ENCODE measurements at regions not wholly inside any gene's neighbourhood (a gene's known extent, or its start where the extent isn't known, plus 50 kb on each side); places are given as distances from the start of the nearest gene placed in this dataset.

DNA sequence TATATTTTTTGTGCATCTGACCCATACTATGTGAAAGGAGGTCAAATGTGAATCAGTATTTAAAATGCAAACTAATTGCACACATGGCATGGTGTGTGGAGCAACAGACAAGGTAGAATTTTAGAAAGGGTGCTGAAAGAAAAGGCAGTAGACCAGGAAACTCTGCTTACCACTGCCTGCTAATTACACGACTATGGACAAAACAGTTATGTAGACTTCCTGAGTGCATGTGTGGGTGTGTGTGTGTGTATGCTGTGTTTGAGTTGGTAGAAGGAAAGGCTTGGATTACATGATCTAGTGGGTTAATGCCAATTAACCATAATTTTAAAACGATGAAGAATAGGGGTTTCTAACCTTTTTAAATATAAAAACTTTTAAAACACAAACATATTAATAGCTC is 349.9 kb downstream of the SH3GL2 start:
- DNase-seq (ENCODE audit: extremely low spot score): no peak
- Histone ChIP-seq H3K4me1 (peaks cover 0 to 22% (median 8%) of the 10 kb centered on the region in 4 donors), H3K27me3 (no peaks in the 10 kb centered on the region), H3K9me3 (no peaks in the 10 kb centered on the region), H3K36me3 (no peaks in the 10 kb centered on the region), H3K4me3 (no peak overlapping the region), H3K27ac (replicated peaks in 1 of 4) (no peak overlapping the region)
- 56% methylated on average over 2 of the region's 2 CpGs for WGBS
- TF ChIP-seq EP300 (IDR thresholded peaks at IDR 0.05) (no peak), POLR2AphosphoS5 (IDR thresholded peaks at IDR 0.05) (no peak), POLR2A (IDR thresholded peaks at IDR 0.05; ENCODE audit: low read depth) (no peak)
- TF ChIP-seq, protein P1, sequence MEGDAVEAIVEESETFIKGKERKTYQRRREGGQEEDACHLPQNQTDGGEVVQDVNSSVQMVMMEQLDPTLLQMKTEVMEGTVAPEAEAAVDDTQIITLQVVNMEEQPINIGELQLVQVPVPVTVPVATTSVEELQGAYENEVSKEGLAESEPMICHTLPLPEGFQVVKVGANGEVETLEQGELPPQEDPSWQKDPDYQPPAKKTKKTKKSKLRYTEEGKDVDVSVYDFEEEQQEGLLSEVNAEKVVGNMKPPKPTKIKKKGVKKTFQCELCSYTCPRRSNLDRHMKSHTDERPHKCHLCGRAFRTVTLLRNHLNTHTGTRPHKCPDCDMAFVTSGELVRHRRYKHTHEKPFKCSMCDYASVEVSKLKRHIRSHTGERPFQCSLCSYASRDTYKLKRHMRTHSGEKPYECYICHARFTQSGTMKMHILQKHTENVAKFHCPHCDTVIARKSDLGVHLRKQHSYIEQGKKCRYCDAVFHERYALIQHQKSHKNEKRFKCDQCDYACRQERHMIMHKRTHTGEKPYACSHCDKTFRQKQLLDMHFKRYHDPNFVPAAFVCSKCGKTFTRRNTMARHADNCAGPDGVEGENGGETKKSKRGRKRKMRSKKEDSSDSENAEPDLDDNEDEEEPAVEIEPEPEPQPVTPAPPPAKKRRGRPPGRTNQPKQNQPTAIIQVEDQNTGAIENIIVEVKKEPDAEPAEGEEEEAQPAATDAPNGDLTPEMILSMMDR (IDR thresholded peaks at IDR 0.05): no peak
- intact Hi-C loops (cut with DNase I): no loop called here

DNA sequence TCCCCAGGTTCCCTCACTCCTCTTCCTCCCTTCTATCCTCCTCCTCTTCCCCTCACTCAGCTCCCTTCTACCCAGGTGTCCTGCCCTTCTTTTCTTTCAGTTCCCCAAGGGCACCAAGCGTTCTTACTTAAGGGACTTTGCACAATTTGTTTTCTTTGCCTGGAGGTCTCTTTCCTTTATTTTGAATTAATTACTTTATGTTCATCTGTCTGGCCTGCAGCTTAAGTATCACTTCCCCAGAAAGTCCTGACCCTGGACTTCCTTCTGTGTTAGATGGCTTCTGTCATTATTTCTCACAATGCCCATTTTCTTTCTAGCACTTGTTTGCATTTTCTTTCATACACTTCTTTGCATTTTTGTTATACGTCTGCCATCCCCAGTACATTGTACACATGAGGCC is 350.6 kb downstream of the SH3GL2 start:
- H3K36me3 ChIP-seq: no peaks in the 10 kb centered on the region
- no peak overlapping the region for H3K4me3 ChIP-seq
- DNase-seq (ENCODE audit: extremely low spot score): no peak
- H3K27ac ChIP-seq (replicated peaks in 1 of 4): no peak overlapping the region
- no peaks in the 10 kb centered on the region for H3K27me3 ChIP-seq
- peaks cover 0 to 22% (median 8%) of the 10 kb centered on the region in 4 donors for H3K4me1 ChIP-seq
- no peak for TF ChIP-seq POLR2A (IDR thresholded peaks at IDR 0.05; ENCODE audit: low read depth)
- TF ChIP-seq EP300 (IDR thresholded peaks at IDR 0.05): no peak
- TF ChIP-seq POLR2AphosphoS5 (IDR thresholded peaks at IDR 0.05): no peak
- TF ChIP-seq, protein P1 (IDR thresholded peaks at IDR 0.05): no peak
- intact Hi-C loops (cut with DNase I): no loop called here
- H3K9me3 ChIP-seq: no peaks in the 10 kb centered on the region
- 87% methylated on average over 2 of the region's 2 CpGs for whole genome bisulfite sequencing

DNA sequence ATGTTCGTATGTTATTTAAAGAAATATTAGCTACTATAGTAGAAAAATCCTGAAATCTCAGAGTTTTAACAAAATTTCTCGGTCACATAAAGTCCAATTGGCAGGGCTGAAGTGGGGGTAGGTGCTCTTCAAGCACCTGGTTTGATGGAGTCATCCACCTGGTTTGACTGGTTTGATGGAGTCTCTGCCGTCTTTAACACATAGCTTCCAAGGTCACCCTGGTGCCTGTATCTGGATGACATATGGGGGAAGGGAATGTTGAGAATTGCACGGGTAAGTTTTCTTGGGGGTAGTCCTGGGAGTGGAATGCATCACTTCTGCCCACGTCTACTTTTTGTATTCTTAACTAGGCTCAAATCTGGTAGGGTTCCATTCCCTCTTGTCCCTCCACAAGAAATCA is 351.2 kb downstream of the SH3GL2 start:
- Histone ChIP-seq H3K27me3 (no peaks in the 10 kb centered on the region), H3K4me3 (no peak overlapping the region), H3K27ac (replicated peaks in 1 of 4) (no peak overlapping the region), H3K4me1 (peaks cover 0 to 22% (median 8%) of the 10 kb centered on the region in 4 donors), H3K9me3 (no peaks in the 10 kb centered on the region), H3K36me3 (no peaks in the 10 kb centered on the region)
- TF ChIP-seq POLR2AphosphoS5 (IDR thresholded peaks at IDR 0.05): no peak
- no peak for TF ChIP-seq POLR2A (IDR thresholded peaks at IDR 0.05; ENCODE audit: low read depth)
- no peak for TF ChIP-seq EP300 (IDR thresholded peaks at IDR 0.05)
- TF ChIP-seq, protein P1 (IDR thresholded peaks at IDR 0.05): no peak
- no peak for DNase-seq (ENCODE audit: extremely low spot score)
- intact Hi-C loops (cut with DNase I): no loop called here
- WGBS: 73% methylated on average over 5 of the region's 5 CpGs

DNA sequence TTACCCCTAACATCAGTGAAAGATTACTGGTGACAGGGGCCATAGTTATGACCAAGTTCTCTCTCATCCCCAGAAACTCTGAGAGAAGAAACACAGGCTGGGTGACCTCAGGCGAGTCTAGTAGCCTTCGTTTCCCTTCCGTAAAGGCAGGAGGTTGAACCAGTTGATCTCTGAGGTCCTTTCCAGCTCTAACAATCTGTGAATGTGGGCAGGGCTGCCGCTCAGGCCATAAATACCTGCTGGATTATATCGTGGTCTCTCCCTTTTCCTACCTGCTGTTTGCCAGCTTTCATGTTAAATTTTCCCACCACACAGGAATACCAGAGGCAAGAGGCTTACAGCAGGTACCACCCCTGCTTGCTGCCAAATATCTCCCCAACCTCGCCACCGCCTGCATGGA is 357.5 kb downstream of the SH3GL2 start:
- intact Hi-C loops (cut with DNase I): no loop called here
- 82% methylated on average over 7 of the region's 7 CpGs for WGBS

More for the DNA sequence above, 357.5 kb downstream of the SH3GL2 start:
- no peak for TF ChIP-seq POLR2AphosphoS5 (IDR thresholded peaks at IDR 0.05)
- TF ChIP-seq EP300 (IDR thresholded peaks at IDR 0.05): no peak
- TF ChIP-seq, protein P1 (IDR thresholded peaks at IDR 0.05): no peak
- no peak for TF ChIP-seq POLR2A (IDR thresholded peaks at IDR 0.05; ENCODE audit: low read depth)
- peaks cover 0 to 13% (median 10%) of the 10 kb centered on the region in 4 donors for H3K4me1 ChIP-seq
- DNase-seq (ENCODE audit: extremely low spot score): no peak
- no peak overlapping the region for H3K4me3 ChIP-seq
- no peaks in the 10 kb centered on the region for H3K9me3 ChIP-seq
- H3K36me3 ChIP-seq: no peaks in the 10 kb centered on the region
- H3K27ac ChIP-seq (replicated peaks in 1 of 4): no peak overlapping the region
- H3K27me3 ChIP-seq: no peaks in the 10 kb centered on the region
